ENCODE measurements at regions not wholly inside any gene's neighbourhood (a gene's known extent, or its start where the extent isn't known, plus 50 kb on each side); places are given as distances from the start of the nearest gene placed in this dataset.
A peak's percentile ranks its signal among the peaks of the same experiment; 100 is the strongest.

- DNase-seq, result no peak
Observed at GRCh38 chr9:95756101-95756500, 119.4 kb upstream of the ERCC6L2 start.

- no peak for DNase-seq
Observed at GRCh38 chr9:95755421-95755730, 120.1 kb upstream of the ERCC6L2 start.

DNA sequence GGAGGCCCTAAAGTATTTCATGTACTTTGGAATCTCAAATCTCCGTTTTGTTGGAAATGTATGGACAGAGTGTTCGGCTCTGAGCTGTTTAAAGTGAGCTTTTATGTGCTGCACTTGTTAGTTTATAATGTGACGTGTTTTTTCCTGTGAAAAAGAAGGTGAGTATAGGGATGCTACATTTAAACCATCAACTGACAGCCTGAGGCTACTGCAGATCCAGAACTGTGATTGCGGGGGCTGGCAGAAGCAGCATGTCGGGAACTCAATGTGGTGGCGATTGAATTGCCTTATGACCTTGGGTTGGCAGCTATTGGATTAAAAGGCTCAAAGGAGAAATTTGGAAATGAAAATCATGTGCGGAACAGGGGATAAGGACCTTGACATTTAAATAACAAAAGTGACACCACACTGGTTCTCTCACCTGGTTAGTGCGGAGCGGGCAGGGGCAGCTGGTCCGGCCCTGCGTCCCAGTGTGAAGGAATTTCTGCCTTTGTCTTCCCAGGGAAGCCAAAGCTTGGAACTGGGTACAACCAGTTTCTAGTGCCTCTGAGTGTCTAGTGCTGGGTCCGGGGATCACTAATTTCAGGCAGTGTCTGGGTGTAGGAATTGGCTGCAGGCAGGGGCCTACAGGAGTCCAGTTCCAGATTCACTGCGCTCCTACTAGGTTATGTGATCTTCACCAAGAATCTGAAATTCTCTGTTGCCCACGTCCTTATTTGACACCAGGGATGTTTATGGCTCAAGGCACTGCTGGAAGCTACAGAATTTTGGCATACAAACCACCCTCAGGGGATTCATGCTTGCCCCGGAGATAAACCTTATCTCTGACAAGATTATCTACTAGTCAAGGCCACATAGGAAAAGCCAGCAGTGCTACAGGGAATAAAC, 120.7 kb upstream of the ERCC6L2 start:
- no peak for DNase-seq

GRCh38 chr9:95753762-95754465, 121.6 kb upstream of the ERCC6L2 start:
- no peak for DNase-seq

DNA sequence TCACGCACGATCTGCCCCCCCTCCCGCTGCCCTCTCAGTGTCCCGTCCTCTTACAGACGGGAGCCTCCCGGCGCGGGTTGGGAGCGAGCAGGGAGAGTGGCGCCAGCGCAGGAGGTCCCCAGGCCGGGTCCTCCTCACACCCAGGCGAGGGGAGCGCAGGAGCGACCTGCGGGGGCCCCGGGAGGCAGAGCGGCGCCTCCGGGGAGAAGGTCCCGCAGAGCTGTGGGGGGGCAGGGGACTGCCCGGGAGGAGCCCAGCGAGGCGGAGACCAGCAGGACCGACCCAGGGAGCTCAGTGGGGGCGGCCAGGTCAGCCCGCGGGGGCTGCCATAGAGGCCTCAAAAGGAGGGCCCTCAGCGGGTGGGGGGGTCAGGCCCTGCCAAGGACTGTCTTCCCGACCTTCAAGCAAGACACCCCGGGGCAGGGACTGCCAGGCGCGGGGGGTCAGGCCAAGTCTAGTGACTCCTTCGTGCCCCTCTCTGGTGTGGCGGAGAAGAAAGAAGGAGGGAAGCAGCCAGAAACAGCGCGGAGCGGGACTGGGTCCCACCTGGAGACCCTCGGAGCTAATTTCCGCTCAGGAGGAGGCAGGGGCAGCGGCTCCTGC, 123.3 kb upstream of the ERCC6L2 start:
- DNase-seq, result no peak

DNA sequence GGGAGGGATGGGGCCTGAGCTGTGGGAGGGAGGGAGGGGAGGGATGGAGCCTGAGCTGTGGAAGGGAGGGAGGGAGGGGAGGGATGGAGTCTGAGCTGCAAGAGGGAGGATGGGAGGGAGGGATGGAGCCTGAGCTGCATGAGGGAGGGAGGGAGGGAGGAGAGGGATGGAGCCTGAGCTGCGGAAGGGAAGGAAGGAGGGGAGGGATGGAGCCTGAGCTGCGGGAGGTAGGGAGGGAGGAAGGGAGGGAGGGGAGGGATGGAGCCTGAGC, 124.0 kb upstream of the ERCC6L2 start:
- DNase-seq, result no peak

- DNase-seq, result peak; percentile 56
Observed at GRCh38 chr9:95750725-95751519, 124.6 kb upstream of the ERCC6L2 start.

GRCh38 chr9:95749493-95749892, 126.0 kb upstream of the ERCC6L2 start:
- no peak for DNase-seq

- DNase-seq, result no peak
Observed at GRCh38 chr9:95746408-95747180, 128.9 kb upstream of the ERCC6L2 start.

DNA sequence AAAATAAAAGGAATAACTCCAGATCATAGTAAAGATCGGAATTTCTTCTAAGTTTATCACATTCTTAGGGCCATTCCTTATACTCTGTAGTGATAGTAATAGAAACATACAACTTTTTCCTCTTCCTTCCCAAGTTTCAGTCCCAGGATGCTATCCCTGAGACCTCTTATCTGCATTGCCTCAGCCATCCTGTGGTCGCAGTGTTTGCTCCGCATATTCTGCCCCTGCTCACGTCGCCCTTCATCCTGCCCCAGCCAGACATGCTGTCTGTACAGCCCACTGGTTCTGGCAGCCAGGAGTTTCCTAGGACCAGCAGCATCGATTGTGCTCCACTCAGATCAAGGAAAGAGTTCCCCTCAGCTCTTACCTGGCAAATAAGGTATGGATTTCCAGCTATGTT, 132.7 kb upstream of the ERCC6L2 start:
- DNase-seq, result no peak

- no peak for DNase-seq
Observed at GRCh38 chr9:95741631-95742030, 133.9 kb upstream of the ERCC6L2 start.

DNA sequence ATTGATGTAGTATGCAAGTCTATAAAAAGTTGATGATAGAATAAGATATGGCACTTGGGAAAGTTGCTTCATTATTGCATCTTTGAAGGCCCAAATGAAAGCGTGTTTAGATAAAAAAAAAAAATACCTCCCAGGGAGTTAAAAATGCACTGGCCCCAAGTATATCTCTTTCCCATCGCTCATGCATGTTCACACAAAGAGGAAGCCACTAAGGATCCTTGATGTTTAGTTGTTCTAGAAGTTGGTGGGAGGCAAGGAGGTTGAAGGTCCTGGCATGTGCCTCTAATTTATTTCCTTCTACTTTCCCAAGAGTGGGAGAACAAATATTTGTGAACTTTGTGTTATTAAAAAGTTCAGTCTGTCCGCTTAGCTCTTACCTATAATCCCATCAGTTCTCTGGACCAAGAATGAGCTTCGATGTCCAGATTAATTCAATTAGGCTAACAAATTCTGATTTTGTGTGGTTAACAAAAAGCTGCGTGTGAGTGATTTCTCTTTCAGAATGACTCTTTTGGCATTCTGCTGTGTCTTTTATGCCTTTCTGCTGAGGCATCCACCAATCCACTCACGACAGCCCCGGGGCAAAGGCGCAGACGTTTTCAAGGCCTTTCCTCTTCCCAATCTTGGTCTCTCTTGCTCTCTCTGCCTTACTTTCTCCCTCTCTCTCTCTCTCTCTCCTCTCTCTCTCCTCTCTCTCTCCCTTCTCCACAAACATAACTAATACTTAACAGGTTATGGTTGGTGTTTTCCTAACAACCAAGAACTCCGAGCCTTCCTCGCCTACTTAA, 135.1 kb upstream of the ERCC6L2 start:
- DNase-seq, result no peak

GRCh38 chr9:95738438-95738837, 137.1 kb upstream of the ERCC6L2 start:
- no peak for DNase-seq

GRCh38 chr9:95736891-95737522, 138.5 kb upstream of the ERCC6L2 start:
- no peak for DNase-seq

DNA sequence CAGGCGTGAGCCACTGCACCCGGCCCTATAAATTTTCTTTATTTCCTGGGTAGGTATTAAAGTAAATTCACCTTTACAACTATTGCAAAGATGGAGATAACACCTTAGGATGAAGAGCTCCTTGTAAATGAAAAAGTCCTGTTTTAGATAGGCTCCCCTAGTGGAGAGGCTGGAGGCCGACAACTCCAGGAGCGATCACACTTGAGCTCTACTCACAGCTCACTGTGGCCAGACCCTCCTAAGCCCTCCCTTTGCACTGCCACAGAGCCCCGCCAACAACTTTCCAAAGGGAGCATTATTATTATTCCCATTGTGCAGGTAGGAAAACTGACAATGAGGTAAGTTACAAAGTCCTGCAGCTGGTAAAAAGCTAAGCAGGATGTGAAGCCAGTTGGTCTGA, 139.1 kb upstream of the ERCC6L2 start:
- no peak for DNase-seq

- no peak for DNase-seq
Observed at GRCh38 chr9:95735701-95736100, 139.8 kb upstream of the ERCC6L2 start.

- no peak for DNase-seq
Observed at GRCh38 chr9:95733741-95734666, 141.5 kb upstream of the ERCC6L2 start.

DNA sequence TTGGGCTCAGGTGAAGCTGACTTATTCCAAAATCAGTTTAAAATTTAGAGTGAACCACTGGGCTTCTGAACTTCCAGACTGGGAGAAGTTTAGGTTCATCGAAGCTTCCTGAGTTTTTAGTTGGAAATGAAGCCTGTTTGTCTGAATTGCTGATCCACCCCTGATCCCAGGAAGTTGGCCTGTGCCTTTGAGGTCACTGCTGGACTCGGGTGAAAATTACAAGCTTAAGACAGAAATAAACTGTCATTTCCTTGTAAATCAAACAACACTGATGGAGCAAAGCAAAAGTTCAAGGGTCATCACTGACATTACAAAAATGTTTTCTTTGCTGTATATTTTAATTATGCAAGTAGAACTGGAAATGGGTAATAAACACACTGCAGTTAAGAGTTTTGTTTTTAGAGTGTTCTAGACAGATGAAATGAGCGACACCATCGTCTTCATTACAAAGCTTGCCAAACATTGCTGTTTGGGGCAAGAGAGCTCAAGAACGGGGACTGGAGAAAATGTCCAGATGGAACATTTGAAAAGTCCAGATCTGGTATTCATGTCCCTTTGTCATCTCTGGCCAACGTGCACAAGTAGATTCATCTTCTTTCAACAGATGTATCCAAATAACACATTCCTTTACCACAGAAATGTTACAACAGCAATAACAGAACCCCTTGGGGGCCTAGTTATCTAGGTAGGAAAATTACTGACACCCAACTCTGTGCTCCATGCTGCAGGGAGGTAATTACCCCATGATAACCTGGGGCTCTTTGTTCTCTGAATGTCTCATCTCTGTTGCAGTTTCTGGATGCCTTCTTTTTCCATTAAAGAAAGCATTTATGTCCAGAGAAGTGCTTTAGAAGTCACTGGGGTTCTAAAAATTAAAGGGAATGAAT, 142.4 kb upstream of the ERCC6L2 start:
- DNase-seq, result no peak

DNA sequence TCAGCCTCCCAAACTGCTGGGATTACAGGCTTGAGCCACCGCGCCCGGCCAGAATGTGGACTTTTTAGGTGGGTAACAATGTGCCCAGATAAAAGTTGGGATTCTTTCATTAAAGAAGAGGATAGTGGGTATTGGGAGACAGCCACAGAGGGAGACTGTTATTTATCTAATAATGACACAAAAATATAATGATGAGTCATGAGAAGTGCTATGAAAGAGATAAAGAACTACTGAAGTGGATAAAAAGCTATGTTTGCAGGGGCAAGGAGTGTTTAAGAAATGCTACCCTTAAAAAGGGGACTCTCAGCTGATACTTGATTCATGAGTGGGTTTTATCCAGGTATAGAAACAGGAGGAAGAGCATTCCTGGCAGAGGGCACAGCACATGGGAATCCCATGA, 143.6 kb upstream of the ERCC6L2 start:
- DNase-seq, result no peak
